ENCODE measurements at regions not wholly inside any gene's neighbourhood (a gene's known extent, or its start where the extent isn't known, plus 50 kb on each side); places are given as distances from the start of the nearest gene placed in this dataset.

DNA sequence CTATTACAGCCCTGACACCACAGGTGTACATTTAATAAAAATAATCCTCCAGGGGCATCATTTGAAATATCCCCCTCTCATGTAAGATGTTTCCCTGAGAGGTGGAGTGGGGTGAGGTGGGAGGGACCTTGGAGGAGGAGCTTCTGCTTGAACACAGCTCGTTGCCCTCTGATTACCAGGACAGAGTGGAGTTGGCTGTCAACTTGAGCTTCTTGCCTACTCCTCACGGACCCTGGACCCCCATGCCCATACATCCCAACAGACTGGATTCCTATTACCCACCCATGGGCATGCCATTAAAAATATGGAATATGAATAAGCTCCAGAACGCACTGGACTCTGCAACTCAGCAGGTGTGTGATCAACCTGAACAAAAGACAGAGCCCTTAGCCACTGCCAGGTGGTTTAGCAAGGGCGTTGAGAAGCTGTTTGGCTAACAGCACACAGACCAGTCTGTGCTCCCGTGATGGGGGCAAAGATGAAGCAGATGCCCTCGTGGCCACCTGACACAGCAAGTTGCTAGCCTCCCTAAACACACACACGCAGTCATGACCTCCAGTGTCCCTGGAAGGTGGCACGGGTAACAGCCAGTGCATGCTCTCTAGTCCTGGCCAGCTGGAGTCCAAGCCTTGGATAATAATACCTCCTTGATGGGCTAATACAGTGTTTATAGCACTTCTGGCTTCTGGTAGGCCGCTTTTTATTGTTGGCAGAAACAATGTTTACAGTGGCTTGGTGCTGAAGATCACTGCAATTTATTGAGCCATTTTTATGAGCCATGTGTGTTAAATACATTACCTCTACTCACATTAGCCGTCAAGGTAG, 155.0 kb downstream of the TOMM20 start:
- no peak for DNase-seq

DNA sequence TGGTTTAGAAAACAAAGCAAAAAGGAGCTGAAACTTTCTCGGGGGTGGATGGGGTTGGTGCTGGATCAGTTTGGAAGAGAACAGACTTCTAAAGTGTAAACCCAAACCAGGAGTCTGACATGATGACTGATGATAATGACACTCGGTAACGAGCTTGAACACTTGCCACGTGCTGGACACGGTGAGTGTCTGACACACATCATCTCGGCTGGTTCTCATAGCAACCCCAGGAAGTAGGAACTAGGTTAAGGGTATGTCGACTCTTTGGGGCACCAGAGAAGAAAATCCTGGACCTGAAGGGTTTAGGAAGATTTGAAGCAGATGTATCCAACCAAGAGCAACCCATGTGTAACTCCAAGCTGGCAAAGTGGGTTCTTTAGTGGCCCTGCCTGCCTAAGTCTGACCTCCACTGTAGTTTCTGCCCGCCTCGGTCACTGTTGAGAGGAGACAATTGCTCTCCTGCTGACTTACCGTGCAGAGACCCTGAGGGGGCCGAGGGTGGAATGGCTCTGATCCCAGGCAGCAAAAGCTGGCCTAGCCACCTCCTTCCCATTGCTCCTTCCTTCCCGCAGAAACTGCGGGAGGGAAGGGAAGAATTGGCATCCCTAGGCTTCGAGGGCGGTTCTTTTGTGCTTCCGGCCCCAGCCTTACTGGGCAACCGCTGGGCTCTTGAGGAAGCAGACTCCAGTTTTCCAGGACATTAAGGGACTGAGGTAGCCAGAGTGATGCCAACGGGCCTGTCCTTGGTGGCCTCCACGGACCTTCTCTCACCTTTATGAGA, 156.0 kb downstream of the TOMM20 start:
- DNase-seq: peak in 3 of 4 experiments; percentile 42 to 59 (median 45)

DNA sequence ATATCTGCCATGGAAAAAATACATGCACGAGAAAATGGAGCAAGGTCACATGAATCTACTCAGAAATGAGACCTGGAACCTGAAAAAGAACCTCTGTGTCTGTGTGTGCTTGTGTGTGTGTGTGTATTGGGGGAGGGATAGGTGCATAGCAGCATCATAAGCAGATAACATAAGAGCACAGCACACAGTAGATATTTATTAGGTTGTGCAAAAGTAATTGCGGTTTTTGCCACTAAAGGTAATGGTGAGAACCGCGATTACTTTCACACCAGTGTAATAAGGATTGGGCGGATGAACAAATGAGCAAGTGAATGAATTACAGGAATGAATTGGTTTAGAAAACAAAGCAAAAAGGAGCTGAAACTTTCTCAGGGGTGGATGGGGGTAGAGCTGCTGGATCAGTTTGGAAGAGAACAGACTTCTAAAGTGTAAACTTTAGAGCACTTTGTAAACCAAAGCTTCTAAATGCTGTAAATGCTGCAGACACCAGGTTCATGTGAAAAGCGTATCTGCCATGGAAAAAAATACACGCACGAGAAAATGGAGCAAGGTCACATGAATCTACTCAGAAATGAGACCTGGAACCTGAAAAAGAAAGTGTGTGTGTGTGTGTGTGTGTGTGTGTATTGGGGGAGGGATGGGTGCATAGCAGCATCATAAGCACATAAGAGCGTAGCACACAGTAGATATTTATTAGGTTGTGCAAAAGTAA, 156.9 kb downstream of the TOMM20 start:
- DNase-seq: no peak

DNA sequence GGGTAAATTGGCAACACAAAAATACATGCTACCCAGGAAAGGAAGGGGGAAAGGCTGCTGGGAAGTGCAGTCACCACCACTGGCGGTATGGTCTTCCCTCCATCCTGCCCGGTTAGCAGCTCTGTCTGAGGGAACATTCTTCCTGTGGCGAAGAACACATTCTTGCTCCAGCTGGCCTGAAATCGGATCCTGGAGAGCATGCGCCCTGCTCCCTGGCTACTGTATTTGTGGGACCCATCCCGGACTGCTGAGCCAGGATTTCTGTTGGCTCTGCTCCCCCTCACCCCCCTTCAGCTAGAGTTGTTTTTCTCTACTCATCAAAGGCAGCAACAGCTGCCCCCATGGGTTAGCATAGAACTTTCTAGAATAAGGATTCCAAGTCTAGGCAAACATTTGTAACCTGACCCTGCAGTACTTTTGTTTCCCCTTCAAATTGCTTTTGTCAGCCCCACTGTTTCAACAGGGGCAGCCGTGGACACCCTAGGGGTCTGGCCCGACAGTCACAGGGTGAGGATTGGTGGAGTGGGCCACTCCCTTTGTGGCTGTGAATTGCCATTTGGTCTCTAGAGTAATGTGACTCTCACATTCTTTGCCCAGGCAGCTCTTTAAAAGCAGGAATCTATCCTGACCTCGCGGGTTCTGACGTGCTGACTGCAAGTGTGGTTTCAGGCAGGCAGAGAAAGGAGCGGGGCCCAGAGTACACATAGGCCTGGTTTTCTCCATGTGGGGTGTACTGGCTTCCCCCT, 157.7 kb downstream of the TOMM20 start:
- peak in 3 of 4 experiments; percentile 70 to 74 (median 72) for DNase-seq

DNA sequence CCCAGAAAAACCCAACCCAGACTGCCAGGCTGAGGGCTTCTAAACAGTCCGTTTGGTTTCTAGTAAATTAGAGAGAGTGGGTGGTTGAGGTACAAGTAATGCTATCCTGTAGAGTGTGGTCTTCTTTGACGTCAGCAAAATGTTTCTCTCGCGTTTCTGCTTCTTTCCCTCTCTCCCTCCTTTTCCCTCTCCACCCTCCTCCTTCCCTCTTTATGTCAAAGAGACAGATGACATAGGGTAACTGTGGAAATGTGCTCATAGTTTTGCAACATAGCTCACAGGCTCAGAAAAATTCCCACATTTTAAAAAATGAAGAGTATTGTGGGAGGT, 158.3 kb downstream of the TOMM20 start:
- peak in 3 of 4 experiments; percentile 60 to 79 (median 62) for DNase-seq

DNA sequence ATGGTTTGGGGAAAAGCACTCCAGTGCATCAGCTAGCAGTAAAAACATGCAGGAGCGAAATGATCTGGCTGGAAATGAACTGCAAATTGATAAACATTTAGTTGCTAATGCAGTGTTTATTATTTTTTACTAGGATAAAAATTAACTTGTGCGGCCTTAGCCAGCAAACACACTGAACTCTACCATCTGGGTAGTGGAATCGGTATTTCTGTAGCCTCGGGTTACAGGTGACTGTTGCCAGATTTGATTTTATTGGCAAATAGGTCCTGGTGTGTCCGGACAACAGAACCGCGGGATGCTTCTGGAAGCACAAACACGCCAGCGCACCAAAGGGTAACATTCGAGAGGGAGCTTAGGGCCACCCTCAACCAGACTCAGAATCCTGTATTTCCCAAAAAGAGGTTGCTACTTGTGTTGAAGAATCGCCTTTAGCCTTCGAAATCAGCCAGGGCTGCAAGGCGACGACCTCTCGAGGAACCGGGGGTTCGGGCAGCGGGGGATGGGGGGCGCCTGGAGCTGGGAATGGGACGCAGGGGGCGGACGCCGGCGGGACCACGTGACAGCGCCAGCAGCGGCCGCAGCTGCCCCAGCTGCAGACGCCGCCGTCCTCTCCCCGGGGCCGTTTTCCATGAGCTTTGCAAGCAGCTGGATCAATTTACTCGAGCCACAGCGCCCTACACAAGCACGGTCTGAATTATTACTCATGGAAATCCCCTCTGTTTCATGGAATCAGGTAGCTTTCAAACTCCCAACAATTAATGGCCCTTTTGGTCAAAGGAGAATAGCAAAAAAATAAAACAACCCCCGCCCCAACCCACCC, 158.8 kb downstream of the TOMM20 start:
- DNase-seq: peak in 3 of 4 experiments; percentile 43 to 70 (median 45)

DNA sequence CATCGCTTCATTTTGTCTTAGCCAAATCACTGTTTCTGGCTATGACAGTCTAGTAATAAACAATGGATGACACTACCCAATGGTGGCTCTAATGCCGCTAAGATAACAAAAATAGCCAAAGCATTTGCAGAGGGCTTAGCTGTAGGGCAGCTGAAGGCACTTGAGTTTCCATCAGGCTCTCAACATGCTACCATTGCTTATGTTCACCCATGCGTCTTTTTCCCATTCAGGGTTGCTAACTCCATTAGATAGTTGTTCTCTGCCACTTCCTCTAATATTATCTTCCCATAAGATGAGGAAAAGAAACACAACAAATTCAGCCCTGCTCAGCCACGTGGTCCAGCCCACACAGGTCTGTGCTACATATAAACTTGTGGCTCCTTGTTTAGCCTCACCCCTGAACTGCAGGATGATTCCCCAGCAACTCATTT, 159.6 kb downstream of the TOMM20 start:
- peak; percentile 60 to 82 (median 78) for DNase-seq

DNA sequence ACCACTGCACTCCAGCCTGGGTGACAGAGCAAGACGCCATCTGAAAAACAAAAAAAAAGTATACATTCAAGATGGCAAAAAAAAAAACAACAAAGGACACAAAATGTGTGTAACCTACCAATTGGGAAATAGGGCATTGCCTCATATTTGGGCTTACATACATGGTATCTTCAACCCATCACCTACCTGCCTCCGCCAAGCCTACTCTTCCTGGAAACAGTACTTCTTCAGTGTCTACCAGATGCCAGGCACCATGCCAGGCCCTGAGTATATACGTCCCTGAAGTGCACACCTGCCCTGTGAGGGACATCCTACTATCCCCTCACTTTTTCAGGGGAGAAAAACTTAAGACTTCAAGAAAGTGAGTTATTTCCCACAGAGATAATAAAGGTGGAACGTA, 160.2 kb downstream of the TOMM20 start:
- DNase-seq: peak in 2 of 4 experiments; percentile 49 to 52

DNA sequence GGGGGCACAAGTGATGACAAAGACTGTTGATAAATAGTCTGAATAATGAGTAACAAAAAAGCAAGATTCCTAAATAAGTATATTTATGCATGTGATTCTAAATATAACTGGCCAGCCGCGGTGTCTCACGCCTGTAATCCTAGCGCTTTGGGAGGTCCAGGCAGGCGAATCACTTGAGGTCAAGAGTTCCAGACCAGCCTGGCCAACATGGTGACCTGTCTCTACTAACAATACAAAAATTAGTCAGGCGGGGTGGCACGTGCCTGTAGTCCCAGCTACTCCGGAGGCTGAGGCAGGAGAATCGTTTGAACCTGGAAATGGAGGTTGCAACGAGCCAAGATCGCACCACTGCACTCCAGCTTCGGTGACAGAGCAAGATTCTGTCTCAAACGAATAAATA, 161.5 kb downstream of the TOMM20 start:
- DNase-seq: no peak

DNA sequence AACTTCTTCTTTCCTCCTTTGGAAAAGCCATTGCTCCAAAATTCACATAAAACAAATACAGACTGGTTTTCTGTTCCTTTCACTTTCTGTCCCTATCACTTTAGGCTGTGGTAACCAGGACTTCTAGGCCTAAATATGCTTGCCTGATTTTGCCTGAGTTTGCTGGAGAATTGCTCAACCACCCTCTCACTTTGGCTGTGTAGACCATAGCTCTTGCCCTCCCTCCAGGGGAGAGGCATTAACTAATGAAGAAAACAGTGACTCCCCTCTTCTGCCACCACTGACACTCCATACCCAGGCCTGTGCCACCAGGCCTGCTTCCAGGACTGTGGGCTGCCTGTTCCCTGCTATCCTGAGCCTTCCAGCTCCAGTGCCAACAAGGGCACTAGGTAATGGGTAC, 163.5 kb downstream of the TOMM20 start:
- peak in 1 of 4 experiments; percentile 29 for DNase-seq

DNA sequence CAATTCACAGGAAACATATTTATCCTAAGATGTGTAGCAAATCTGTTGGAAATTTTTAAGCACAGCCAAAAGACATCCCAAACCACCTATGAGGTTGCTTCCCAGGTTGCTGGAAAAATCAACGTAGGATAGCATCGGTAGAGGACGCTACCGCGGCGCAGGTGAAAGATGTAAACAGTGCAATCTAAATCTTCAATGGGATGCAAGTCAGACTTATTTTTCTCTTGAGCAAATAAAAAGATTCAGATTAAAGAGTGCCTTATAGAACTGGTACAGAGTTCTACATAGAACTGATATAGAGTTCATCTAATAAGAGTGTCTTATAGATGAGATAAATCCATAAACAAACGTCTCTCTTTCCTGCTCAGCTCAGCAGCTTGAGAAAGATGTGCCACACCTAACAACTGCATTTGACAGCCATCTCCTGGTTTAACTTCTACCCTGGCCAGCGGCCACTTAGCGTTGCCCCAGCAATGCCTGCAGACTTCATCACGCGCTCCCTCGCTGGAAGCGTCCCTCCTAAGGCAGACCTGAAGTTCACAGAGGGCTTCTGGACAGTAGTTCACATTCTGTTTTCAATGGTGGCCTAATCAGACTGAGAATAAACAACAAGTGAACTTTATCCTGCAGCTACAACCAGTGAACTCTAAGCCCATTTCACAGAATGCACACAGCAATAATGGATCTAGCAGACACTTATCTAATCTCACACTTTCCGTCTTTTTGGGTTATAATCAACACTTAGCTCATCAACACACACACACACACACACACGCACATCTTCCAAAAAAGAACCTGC, 164.5 kb downstream of the TOMM20 start:
- no peak for DNase-seq

DNA sequence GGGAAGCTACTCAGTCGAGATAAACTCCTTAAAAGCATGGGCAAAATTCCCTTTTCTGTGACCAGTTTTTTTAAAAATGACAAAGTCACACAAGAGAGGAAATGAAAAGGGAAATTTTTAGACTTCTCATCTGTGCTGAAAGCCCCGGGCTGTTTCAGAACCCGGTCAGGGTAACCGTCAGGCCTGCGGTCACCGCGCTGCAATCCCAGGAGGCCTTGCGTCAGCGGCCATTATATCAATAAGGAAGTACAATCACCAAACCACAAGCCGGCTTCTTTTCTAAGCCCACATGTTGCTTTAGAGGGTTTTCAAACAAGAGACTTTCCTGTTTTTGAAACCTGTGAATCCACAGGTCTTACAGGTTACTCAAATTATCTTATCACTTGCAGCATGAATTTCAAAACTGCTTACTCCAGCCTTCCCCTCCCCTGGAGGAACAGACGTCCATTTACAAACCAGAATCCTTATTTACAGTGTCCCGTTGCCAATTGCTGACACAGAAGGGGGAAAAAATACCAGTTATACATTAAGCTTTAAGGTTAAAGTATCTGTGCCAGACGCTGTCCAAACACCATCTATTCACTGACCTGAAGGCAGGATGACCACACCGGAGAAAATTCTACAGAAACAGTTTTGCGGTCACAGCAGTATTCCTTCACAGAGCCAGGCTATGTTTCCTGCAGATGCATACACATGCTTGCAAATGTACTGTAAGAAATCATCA, 165.3 kb downstream of the TOMM20 start:
- DNase-seq: peak; percentile 97 to 99 (median 98)

DNA sequence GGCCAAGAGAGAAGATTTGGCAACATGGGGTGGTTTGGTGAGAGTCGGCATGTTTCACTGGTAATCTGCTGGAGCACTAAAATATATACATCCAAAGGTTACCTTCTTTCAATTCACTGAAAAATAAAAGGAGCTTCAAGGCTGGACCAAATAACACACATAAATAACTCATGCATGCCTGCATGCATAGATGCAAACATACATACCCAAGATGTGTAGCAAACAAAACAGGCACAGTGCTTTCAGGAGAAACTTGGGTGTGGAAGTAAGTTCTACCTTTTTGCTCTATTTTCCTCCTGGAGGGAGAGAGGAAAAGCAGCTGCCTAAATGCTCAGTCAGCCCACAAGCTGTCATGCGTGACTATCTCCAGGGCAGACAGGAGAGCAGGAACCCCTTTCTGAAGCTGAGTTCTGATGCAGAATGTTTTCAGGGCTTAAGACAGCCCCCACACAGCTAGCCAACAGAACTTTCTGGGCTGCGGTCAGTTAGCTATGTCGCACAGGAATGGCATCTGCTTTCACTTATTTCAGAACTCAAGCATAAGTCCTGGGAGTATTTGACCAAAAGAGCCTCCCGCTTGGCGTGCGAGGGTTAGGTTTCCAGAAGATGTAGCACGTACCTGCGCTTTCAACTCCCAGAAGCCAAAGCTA, 166.2 kb downstream of the TOMM20 start:
- DNase-seq: peak; percentile 74 to 84 (median 78)

DNA sequence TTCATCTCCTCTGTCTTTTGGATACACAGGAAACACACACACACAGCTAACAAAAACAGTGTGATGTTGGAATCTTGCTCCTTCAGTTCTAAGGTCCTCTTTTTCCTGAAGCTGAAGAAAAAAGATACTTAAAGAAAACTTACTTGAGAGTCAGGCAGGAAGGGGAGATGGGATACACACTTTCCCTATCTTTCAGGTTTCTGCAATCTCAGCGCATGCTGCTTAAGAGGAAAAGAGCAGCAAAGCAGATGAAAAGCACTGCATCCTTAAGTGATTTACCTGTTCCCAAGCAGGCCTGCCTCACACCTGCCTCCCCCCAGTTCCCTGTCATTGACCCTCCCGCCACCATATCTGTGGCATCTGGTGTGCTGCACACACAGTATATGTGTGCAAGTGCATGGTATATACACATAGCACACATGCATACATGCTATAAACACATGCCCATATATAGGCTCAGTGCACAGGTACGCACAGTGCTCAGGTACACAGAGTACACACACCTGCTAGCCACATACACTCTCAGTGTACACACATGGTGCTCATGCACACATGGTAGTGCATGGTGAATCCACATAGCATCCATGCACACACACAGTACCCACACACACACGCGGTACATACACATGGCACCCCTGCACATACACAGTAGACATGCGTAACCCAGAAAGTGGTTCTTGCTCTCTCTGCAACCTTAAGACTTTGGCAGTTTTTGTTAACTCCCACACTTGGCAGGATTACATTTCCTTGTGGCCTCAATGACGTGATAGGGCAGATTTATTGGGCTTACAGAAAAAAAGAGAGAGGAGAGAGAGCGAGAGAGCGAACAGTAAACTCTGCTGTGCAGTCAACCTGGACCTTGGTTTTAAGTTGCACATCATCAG, 166.9 kb downstream of the TOMM20 start:
- DNase-seq: peak; percentile 67 to 85 (median 74)

DNA sequence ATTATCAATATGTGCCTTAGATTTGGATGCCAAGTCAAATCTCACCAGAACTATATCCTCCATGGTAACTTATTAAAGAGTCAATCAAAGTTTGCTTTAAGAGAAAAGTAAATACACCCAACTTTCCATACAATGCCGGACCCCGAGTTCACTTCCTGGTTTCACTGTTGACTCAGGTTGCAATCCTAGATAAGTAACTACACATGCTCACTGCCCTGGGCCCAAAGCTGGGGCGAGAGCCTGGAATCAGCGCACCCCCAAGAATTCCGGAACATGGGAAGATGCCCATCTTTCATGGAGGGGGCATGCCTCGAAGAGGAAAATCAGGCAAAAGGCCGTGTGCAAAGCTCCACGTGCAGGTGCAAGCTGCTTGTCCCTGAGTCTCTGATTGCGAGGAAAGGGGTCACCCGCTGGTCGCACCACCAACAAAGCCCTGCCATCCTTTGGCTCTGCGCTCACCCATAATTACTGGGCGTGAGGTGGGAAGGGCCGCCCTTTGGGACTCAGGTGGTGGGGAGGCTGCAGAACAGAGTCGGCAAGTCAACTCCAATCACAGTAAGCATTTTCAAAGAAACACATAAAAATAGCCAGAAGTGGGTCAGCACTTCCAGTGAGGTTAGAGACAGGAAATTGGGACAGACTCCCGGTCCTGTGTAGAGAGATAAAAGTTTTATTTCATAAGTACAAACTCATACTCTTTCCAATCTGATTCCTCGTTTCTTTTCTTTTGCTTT, 167.7 kb downstream of the TOMM20 start:
- DNase-seq: peak in 3 of 4 experiments; percentile 43 to 61 (median 57)

DNA sequence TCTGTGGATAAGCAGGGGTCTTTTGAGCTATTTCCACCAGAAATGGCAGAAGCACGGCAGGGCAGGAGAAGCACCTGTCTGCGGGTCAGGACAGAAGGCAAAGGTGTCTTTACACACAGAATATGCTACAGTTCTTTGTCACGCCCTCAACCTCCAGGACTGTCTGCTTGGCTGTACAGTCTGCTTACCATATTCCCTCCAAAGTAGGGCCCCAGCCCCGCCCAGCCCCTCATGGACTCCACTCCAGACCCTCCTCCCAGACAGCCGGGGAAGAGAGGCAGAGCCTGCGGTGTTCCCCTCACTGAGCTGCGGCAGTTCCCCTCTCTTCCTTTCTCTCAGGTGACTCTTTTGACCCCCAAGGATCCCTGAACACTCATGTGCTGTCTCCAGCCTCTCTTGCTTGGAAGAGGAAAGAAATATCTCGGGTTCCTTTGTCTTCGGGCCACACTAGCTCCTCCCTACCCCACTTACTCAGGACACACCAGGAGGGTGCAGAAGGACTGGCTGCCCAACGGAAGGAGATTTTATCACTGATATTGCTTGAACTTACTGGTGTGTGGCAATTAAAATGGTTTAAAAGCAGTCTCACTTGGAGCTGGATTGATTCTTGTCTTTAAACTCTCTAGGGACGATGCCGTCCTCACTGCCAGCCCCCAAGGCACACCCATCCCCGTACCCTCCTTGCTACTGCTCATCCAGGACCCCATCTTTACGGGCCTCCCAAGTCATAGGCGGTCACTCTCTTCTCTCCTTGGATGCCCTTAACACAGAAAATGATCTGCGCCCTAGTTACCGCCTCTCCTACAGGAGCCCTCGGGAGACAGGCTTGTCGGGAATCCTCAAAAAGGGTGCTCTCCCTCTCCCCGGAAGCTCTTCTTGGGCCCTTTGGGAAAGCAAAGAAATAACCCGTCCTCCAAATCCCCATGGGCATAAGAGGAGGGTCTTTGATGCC, 169.7 kb downstream of the TOMM20 start:
- DNase-seq: no peak

Measured in suppressor macrophage (primary cell).